ENCODE measurements at regions not wholly inside any gene's neighbourhood (a gene's known extent, or its start where the extent isn't known, plus 50 kb on each side); places are given as distances from the start of the nearest gene placed in this dataset.
"Not testable (repeated sequence)": the region's sequence is repeated elsewhere in the genome, so short reads cannot be mapped to it uniquely, and the experiment has no call there.

DNA sequence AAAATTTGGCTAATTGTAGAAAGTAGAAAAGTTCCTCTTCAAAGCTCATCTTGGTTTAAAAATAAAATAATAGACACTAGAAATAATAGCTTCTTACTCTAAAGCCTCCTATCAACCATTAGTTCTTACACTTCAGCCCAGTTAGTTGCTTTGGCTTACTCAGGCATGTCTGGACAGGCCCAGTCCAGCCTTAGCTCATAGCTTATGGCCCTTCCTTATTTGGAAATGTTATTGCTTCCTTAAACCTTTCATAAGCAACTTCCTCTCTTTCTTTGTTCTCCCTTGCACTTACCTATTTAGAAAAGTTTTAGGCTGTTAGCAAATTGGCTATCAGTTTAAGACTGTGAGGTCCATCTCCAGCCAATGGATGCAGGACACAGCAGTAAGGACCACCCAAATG, 754.1 kb upstream of the NUDT12 start:
- H3K9ac ChIP-seq (ENCODE audit: low read depth in 1 of 3, low read length in 3 of 3); H3K4me1 ChIP-seq (ENCODE audit: control insufficient read depth in 3 of 3, insufficient read depth in 3 of 3, low read length in 3 of 3); H3K4me3 ChIP-seq (ENCODE audit: low read length in 3 of 3); H3K36me3 ChIP-seq (ENCODE audit: control insufficient read depth in 3 of 3, insufficient read depth in 3 of 3, low read length in 3 of 3); H3K27me3 ChIP-seq (ENCODE audit: control insufficient read depth in 3 of 3, insufficient read depth in 3 of 3, low read length in 3 of 3); H3K27ac ChIP-seq (ENCODE audit: low read depth, low read length); H3K9me3 ChIP-seq (ENCODE audit: control insufficient read depth in 3 of 3, low read length in 3 of 3): not testable (repeated sequence)

DNA sequence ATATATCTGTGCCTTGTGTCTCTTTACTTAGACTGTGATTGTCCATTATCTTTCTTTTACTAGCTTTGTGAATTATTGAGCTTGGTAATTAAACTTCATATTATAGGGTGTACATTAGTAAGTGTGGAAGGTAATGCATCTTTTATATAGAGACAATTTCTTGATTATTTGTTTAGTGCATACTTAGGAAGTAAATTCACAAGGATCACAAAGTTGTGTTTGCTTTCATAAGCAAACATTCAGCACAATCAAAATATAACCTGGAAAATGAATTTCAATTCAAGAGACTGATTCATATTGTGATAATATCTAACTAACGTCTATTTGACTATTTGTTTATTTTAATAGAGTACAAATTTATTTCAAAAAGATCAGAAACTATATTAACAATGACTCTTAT, 749.9 kb upstream of the NUDT12 start:
- Histone ChIP-seq H3K4me3 (ENCODE audit: low read length in 3 of 3) (no peak overlapping the region), H3K9ac (ENCODE audit: low read depth in 1 of 3, low read length in 3 of 3) (no peak overlapping the region), H3K36me3 (ENCODE audit: control insufficient read depth in 3 of 3, insufficient read depth in 3 of 3, low read length in 3 of 3) (no peaks in the 10 kb centered on the region), H3K27ac (ENCODE audit: low read depth, low read length) (no peak overlapping the region), H3K27me3 (ENCODE audit: control insufficient read depth in 3 of 3, insufficient read depth in 3 of 3, low read length in 3 of 3) (no peaks in the 10 kb centered on the region), H3K4me1 (ENCODE audit: control insufficient read depth in 3 of 3, insufficient read depth in 3 of 3, low read length in 3 of 3) (no peaks in the 10 kb centered on the region), H3K9me3 (ENCODE audit: control insufficient read depth in 3 of 3, low read length in 3 of 3) (no peaks in the 10 kb centered on the region)

DNA sequence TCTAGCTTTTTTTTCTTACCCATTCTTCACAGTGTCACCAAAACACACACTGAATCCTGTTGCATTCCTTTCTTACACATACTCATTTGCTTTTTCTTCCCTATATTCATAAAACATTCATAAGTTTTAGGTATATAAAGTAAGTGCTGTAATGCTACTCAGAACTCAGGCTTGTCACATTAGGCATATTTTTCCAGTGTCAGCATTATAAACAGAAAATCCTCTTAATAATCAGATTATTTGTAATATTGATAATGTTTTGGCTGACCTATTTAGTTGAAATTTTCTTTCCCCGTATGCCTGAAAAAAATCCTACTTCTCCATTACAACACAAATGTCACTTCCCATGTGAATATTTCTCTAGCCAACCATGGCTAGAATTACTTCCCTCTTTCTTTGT, 743.0 kb upstream of the NUDT12 start:
- Histone ChIP-seq H3K4me1 (ENCODE audit: control insufficient read depth in 3 of 3, insufficient read depth in 3 of 3, low read length in 3 of 3) (no peaks in the 10 kb centered on the region), H3K36me3 (ENCODE audit: control insufficient read depth in 3 of 3, insufficient read depth in 3 of 3, low read length in 3 of 3) (no peaks in the 10 kb centered on the region), H3K9me3 (ENCODE audit: control insufficient read depth in 3 of 3, low read length in 3 of 3) (no peaks in the 10 kb centered on the region), H3K4me3 (ENCODE audit: low read length in 3 of 3) (no peak overlapping the region), H3K27me3 (ENCODE audit: control insufficient read depth in 3 of 3, insufficient read depth in 3 of 3, low read length in 3 of 3) (no peaks in the 10 kb centered on the region), H3K27ac (ENCODE audit: low read depth, low read length) (no peak overlapping the region), H3K9ac (ENCODE audit: low read depth in 1 of 3, low read length in 3 of 3) (no peak overlapping the region)

GRCh38 chr5:104299998-104300706, 737.6 kb upstream of the NUDT12 start:
- H3K9me3 ChIP-seq (ENCODE audit: control insufficient read depth in 3 of 3, low read length in 3 of 3), result no peaks in the 10 kb centered on the region
- H3K36me3 ChIP-seq (ENCODE audit: control insufficient read depth in 3 of 3, insufficient read depth in 3 of 3, low read length in 3 of 3), result no peaks in the 10 kb centered on the region
- H3K27ac ChIP-seq (ENCODE audit: low read depth, low read length), result no peak overlapping the region
- no peaks in the 10 kb centered on the region for H3K4me1 ChIP-seq (ENCODE audit: control insufficient read depth in 3 of 3, insufficient read depth in 3 of 3, low read length in 3 of 3)
- no peaks in the 10 kb centered on the region for H3K27me3 ChIP-seq (ENCODE audit: control insufficient read depth in 3 of 3, insufficient read depth in 3 of 3, low read length in 3 of 3)
- H3K4me3 ChIP-seq (ENCODE audit: low read length in 3 of 3), result no peak overlapping the region
- H3K9ac ChIP-seq (ENCODE audit: low read depth in 1 of 3, low read length in 3 of 3), result no peak overlapping the region

DNA sequence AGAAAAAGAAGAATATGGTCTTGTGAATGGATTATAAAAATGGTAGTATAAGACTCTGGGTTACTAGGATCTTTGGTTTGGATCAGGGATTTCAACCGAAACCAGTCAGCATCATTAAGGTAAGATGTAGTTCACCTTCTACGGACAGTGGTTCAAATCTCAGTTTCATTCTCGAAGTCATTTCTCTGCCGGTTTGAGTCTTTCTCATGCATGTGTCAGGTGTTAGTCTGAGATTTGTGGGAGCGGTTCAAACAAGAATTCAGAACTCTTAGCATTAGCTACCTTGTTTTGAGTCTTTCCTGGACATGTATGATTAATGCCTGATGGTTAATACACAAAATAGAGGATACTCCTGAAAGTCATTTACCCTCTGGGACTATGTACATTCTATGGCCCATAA, 735.9 kb upstream of the NUDT12 start:
- Histone ChIP-seq H3K27me3 (ENCODE audit: control insufficient read depth in 3 of 3, insufficient read depth in 3 of 3, low read length in 3 of 3) (no peaks in the 10 kb centered on the region), H3K4me3 (ENCODE audit: low read length in 3 of 3) (no peak overlapping the region), H3K9ac (ENCODE audit: low read depth in 1 of 3, low read length in 3 of 3) (no peak overlapping the region), H3K36me3 (ENCODE audit: control insufficient read depth in 3 of 3, insufficient read depth in 3 of 3, low read length in 3 of 3) (no peaks in the 10 kb centered on the region), H3K4me1 (ENCODE audit: control insufficient read depth in 3 of 3, insufficient read depth in 3 of 3, low read length in 3 of 3) (no peaks in the 10 kb centered on the region), H3K27ac (ENCODE audit: low read depth, low read length) (no peak overlapping the region), H3K9me3 (ENCODE audit: control insufficient read depth in 3 of 3, low read length in 3 of 3) (no peaks in the 10 kb centered on the region)

GRCh38 chr5:104297076-104297475, 734.5 kb upstream of the NUDT12 start:
- no peaks in the 10 kb centered on the region for H3K9me3 ChIP-seq (ENCODE audit: control insufficient read depth in 3 of 3, low read length in 3 of 3)
- H3K4me3 ChIP-seq (ENCODE audit: low read length in 3 of 3), result no peak overlapping the region
- H3K4me1 ChIP-seq (ENCODE audit: control insufficient read depth in 3 of 3, insufficient read depth in 3 of 3, low read length in 3 of 3), result no peaks in the 10 kb centered on the region
- H3K36me3 ChIP-seq (ENCODE audit: control insufficient read depth in 3 of 3, insufficient read depth in 3 of 3, low read length in 3 of 3), result no peaks in the 10 kb centered on the region
- no peaks in the 10 kb centered on the region for H3K27me3 ChIP-seq (ENCODE audit: control insufficient read depth in 3 of 3, insufficient read depth in 3 of 3, low read length in 3 of 3)
- H3K27ac ChIP-seq (ENCODE audit: low read depth, low read length), result no peak overlapping the region
- H3K9ac ChIP-seq (ENCODE audit: low read depth in 1 of 3, low read length in 3 of 3), result no peak overlapping the region

DNA sequence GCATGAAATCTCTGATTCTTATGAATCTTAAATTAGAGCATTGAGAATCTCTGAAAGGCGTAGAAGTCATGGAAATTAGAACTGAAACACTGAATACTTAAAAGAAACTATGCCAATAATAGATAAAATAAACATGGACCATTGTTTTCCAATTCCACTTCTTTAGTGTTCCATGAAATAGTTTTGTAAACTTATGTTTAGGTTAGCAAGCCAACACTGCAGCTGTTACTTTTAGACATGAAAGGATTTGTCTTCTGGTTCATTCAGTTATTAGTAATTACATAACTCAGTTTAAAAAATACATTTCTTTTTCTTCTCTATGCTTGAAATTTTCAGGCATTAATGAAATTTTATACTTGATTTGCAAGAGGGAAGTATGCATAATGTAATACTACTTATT, 733.4 kb upstream of the NUDT12 start:
- H3K9me3 ChIP-seq (ENCODE audit: control insufficient read depth in 3 of 3, low read length in 3 of 3), result no peaks in the 10 kb centered on the region
- no peaks in the 10 kb centered on the region for H3K36me3 ChIP-seq (ENCODE audit: control insufficient read depth in 3 of 3, insufficient read depth in 3 of 3, low read length in 3 of 3)
- no peak overlapping the region for H3K9ac ChIP-seq (ENCODE audit: low read depth in 1 of 3, low read length in 3 of 3)
- H3K27ac ChIP-seq (ENCODE audit: low read depth, low read length), result no peak overlapping the region
- no peaks in the 10 kb centered on the region for H3K4me1 ChIP-seq (ENCODE audit: control insufficient read depth in 3 of 3, insufficient read depth in 3 of 3, low read length in 3 of 3)
- no peak overlapping the region for H3K4me3 ChIP-seq (ENCODE audit: low read length in 3 of 3)
- H3K27me3 ChIP-seq (ENCODE audit: control insufficient read depth in 3 of 3, insufficient read depth in 3 of 3, low read length in 3 of 3), result no peaks in the 10 kb centered on the region

DNA sequence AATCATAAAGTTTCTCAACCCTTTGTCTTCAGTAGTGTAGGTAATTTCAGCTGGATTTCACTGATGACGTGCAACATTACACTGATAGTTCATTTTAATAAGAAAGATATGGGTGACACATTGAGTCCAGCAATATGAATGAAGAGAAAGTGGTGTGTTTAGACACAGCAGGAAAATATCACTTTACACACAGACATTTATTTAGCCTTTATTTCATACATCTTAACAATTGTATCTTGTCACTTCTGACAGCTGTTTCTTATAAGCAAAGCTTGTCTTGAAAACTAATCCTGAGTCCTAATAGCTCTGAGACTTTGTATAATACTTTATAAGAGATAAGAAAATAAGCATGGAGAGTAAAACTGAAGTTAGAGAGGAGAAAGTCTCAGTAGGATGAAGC, 720.5 kb upstream of the NUDT12 start:
- Histone ChIP-seq H3K4me1 (ENCODE audit: control insufficient read depth in 3 of 3, insufficient read depth in 3 of 3, low read length in 3 of 3) (no peaks in the 10 kb centered on the region), H3K36me3 (ENCODE audit: control insufficient read depth in 3 of 3, insufficient read depth in 3 of 3, low read length in 3 of 3) (no peaks in the 10 kb centered on the region), H3K9ac (ENCODE audit: low read depth in 1 of 3, low read length in 3 of 3) (no peak overlapping the region), H3K9me3 (ENCODE audit: control insufficient read depth in 3 of 3, low read length in 3 of 3) (no peaks in the 10 kb centered on the region), H3K4me3 (ENCODE audit: low read length in 3 of 3) (no peak overlapping the region), H3K27me3 (ENCODE audit: control insufficient read depth in 3 of 3, insufficient read depth in 3 of 3, low read length in 3 of 3) (no peaks in the 10 kb centered on the region), H3K27ac (ENCODE audit: low read depth, low read length) (no peak overlapping the region)

DNA sequence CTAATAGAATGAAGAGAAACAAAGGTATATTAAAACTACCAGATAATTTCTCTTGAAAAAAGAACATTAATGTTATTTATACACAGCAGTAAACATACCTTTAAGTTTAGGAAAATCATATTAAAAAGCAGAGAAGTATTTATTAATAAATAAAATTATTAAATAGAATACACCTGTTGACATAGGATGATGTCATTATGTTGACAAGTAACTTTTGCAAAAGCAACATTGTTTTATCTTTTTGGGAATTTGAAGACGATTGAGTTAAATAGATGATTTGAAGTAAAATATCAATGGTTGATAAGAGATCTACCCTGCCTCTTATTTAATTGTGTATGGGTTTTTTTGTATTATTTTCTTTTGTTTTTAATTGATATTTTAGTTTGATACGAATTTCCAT, 711.1 kb upstream of the NUDT12 start:
- Histone ChIP-seq H3K9me3 (ENCODE audit: control insufficient read depth in 3 of 3, low read length in 3 of 3) (no peaks in the 10 kb centered on the region), H3K4me3 (ENCODE audit: low read length in 3 of 3) (no peak overlapping the region), H3K27ac (ENCODE audit: low read depth, low read length) (no peak overlapping the region), H3K9ac (ENCODE audit: low read depth in 1 of 3, low read length in 3 of 3) (no peak overlapping the region), H3K36me3 (ENCODE audit: control insufficient read depth in 3 of 3, insufficient read depth in 3 of 3, low read length in 3 of 3) (no peaks in the 10 kb centered on the region), H3K27me3 (ENCODE audit: control insufficient read depth in 3 of 3, insufficient read depth in 3 of 3, low read length in 3 of 3) (no peaks in the 10 kb centered on the region), H3K4me1 (ENCODE audit: control insufficient read depth in 3 of 3, insufficient read depth in 3 of 3, low read length in 3 of 3) (no peaks in the 10 kb centered on the region)

DNA sequence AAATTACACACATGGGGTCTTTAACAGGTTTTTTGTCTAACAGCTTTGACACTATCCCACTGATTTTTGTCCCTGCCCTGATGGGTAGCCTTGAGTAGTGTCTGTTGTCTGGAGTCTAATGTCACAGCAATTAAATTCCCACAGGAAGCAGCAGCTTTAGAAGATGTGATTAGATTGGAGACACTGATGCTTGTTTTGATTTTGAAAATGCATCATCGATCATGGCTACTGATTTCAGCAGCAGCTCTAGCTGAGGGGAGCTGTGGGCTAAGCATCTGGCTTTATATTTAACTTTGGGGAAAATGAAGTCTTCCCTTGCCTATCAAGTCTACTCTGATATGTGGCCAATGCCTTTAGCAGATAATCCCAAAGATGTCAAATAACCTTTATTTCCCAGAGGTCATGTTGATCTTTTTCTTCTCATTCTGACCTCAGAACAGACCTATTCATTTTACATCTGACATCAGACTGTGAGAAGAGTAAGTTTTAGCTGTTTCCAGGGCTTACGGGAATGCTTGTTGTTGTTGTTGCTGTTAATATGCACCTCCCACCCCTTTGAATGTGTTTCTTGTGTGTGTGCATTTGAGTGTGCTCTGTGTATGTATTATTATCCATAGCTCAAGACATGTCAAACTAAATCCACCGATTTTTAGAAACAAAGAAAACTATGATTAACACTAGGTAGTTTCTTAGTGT, 704.9 kb upstream of the NUDT12 start:
- Histone ChIP-seq H3K27ac (ENCODE audit: low read depth, low read length) (no peak overlapping the region), H3K9me3 (ENCODE audit: control insufficient read depth in 3 of 3, low read length in 3 of 3) (no peaks in the 10 kb centered on the region), H3K4me3 (ENCODE audit: low read length in 3 of 3) (no peak overlapping the region), H3K27me3 (ENCODE audit: control insufficient read depth in 3 of 3, insufficient read depth in 3 of 3, low read length in 3 of 3) (no peaks in the 10 kb centered on the region), H3K4me1 (ENCODE audit: control insufficient read depth in 3 of 3, insufficient read depth in 3 of 3, low read length in 3 of 3) (no peaks in the 10 kb centered on the region), H3K9ac (ENCODE audit: low read depth in 1 of 3, low read length in 3 of 3) (no peak overlapping the region), H3K36me3 (ENCODE audit: control insufficient read depth in 3 of 3, insufficient read depth in 3 of 3, low read length in 3 of 3) (no peaks in the 10 kb centered on the region)
